Prostate gland (tissue), 2 donors: ENCODE measurements at regions not wholly inside any gene's neighbourhood (a gene's known extent, or its start where the extent isn't known, plus 50 kb on each side); places are given as distances from the start of the nearest gene placed in this dataset.
A peak's percentile ranks its signal among the peaks of the same experiment; 100 is the strongest.

Experiments
- DNase-seq: peaks from one replicate; pipeline ENCODE4 v3.0.0-alpha.2; 2019; ENCODE audit warnings: low spot score
- H3K27ac ChIP-seq, 2 donors: fragments of 200-600 bp; sonication (generic); 2 replicates each; pipeline ENCODE4 v1.5.1; 2017 to 2019
- H3K27me3 ChIP-seq: fragments of 200-600 bp; sonication (generic); replicated peaks from 2 replicates; pipeline ENCODE4 v1.5.1; 2019; ENCODE audit not compliant: insufficient read depth
- H3K36me3 ChIP-seq, 2 donors: fragments of 200-600 bp; sonication (generic); 1 replicate in 1 of 2; 2 replicates in 1 of 2; pipeline versions ENCODE4 v1.5.1 to v1.8.1; 2017 to 2019
- H3K4me1 ChIP-seq: fragments of 200-600 bp; sonication (generic); replicated peaks from 2 replicates; pipeline ENCODE4 v1.5.1; 2019
- H3K4me3 ChIP-seq, 2 donors: fragments of 200-600 bp; sonication (generic); 2 replicates each; pipeline ENCODE4 v1.5.1; 2017 to 2019
- H3K9me3 ChIP-seq: fragments of 200-600 bp; sonication (generic); 2 replicates; pipeline ENCODE4 v1.5.1; 2017
- CTCF ChIP-seq, 4 experiments: fragments of 200-600 bp in 2 of 4; fragments of 450-650 bp in 2 of 4; sonication (generic) in 2 of 4; IDR thresholded peaks; 1 replicate in 3 of 4; 2 replicates in 1 of 4; pipeline ENCODE4 v1.5.1; 2016 to 2019; ENCODE audit warnings: antibody characterized with exemption in 4 of 4, mild to moderate bottlenecking in 2 of 4, moderate library complexity in 2 of 4
- POLR2A ChIP-seq: fragments of 450-650 bp; IDR thresholded peaks from one replicate; pipeline ENCODE4 v1.6.1; 2016; ENCODE audit warnings: antibody characterized with exemption, mild to moderate bottlenecking
- POLR2AphosphoS5 ChIP-seq: sonication (generic); formaldehyde crosslinking; IDR thresholded peaks from one replicate; pipeline ENCODE4 v1.6.1; 2017; ENCODE audit warnings: antibody characterized with exemption
- WGBS: methylation state at CpG from one replicate; pipeline ENCODE4 v1.1.5; 2018; 5-methylcytosine and 5-hydroxymethylcytosine counted together
- intact Hi-C: fragments of 100-400 bp; cut with DNase I; formaldehyde crosslinking; loops from one replicate; pipeline ENCODE4 v1.14.2; 2022

DNA sequence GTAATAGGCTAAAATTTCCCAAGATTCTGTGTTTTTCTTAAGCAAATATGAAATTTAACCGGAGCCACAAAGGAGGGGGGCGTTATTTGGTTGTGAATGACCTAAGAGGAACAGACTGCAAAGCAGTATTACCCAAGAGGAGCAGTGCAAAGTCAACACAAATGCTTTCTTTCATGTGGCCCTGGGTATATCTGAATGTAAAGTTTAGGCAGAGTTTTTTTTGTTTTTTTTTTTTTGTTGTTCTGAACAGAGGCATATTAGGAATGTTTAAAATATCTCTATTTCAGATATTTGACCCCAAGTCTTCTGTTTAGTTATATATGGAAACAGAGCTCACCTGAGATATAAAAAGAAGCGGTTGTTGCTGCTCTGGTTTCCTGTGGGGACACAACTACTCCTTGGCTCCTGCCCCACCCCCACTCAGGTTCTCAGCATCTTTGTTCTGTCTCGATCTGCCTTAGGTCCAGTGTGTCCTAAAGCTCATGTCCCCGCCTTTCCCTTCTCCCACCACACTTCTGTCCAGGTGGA, 220.7 kb downstream of the RFC3 start:
- H3K4me1 ChIP-seq: no peaks in the 10 kb centered on the region
- intact Hi-C loops: no loop called here
- TF ChIP-seq CTCF (IDR thresholded peaks at IDR 0.05) (no peak), POLR2A (no peak), POLR2AphosphoS5 (no peak)
- H3K27ac ChIP-seq: no peak overlapping the region
- no peak overlapping the region for H3K4me3 ChIP-seq
- WGBS: 65% methylated on average over 5 of the region's 5 CpGs
- no peaks in the 10 kb centered on the region for H3K9me3 ChIP-seq
- H3K27me3 ChIP-seq: no peaks in the 10 kb centered on the region
- no peak for DNase-seq
- H3K36me3 ChIP-seq: no peaks in the 10 kb centered on the region

DNA sequence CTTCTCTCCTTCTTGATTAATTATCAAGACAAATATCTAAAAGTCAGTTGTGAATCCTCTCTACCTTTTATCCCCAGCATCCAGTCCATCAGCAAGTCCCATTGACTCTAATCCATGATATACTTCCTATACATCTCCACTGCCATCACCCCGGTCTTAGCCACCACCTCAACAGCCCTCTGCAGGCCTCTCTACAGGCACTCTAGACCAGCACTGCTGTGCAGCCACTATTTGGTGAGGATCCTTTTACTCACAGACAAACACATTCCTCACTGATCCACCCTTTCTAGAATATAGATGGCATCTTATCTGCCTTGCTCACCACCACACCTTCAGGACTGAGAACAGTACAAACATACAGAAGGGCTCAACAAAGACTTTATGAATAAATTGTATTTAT, 221.7 kb downstream of the RFC3 start:
- no peak overlapping the region for H3K4me3 ChIP-seq
- no peaks in the 10 kb centered on the region for H3K36me3 ChIP-seq
- H3K9me3 ChIP-seq: no peaks in the 10 kb centered on the region
- H3K27ac ChIP-seq: no peak overlapping the region
- H3K27me3 ChIP-seq: no peaks in the 10 kb centered on the region
- DNase-seq: no peak
- 86% methylated on average over 1 of the region's 1 CpG for WGBS
- intact Hi-C loops: no loop called here
- TF ChIP-seq POLR2A (no peak), CTCF (IDR thresholded peaks at IDR 0.05) (no peak), POLR2AphosphoS5 (no peak)
- H3K4me1 ChIP-seq: no peaks in the 10 kb centered on the region

DNA sequence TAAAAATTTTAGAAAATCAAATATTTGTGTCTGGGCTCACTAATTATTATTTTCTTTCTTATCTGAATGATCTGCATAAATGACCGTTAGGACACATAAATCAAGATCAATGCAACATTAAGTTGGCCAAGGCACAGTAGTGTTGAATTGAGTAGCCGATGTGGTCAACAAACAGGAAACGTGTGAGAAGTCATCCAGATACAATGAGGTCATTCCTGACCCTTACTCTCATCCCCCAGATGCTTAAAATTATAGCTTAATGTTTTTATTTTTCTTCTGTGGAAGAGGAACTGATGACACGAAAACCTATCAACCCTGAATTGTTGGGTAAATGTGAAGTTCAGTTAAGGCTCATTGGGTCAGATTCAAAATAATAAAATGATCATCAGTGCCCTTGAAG, 222.9 kb downstream of the RFC3 start:
- Histone ChIP-seq H3K9me3 (no peaks in the 10 kb centered on the region), H3K27me3 (no peaks in the 10 kb centered on the region), H3K36me3 (no peaks in the 10 kb centered on the region), H3K27ac (no peak overlapping the region), H3K4me3 (no peak overlapping the region), H3K4me1 (no peaks in the 10 kb centered on the region)
- intact Hi-C loops: no loop called here
- TF ChIP-seq POLR2AphosphoS5 (no peak), POLR2A (no peak), CTCF (IDR thresholded peaks at IDR 0.05) (no peak)
- WGBS: 71% methylated on average over 4 of the region's 4 CpGs
- no peak for DNase-seq

DNA sequence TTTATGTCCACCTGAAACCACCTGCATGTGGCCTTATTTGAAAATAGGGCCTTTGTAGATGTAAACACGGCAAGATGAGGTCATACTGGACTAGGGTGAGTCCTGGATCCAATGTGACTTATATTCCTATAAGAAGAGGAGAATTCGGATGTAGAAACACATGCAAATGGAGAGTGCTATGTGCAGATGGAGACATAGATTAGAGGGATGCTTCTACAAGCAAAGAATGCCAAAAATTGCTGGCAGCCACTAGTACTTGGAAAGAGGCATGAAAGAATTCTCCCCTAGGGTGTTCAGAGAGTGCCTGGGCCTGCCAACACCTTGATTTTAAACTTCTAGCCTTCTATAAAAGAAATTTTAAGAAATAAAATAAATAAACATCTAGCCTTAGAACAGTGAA, 226.1 kb downstream of the RFC3 start:
- Histone ChIP-seq H3K36me3 (no peaks in the 10 kb centered on the region), H3K27me3 (no peaks in the 10 kb centered on the region), H3K4me3 (no peak overlapping the region), H3K27ac (peak overlapping the region in 1 of 2 donors; percentile 58), H3K4me1 (no peaks in the 10 kb centered on the region), H3K9me3 (no peaks in the 10 kb centered on the region)
- intact Hi-C loops: no loop called here
- WGBS: 33% methylated on average over 2 of the region's 2 CpGs
- no peak for TF ChIP-seq POLR2AphosphoS5
- no peak for TF ChIP-seq POLR2A
- no peak for TF ChIP-seq CTCF (IDR thresholded peaks at IDR 0.05)
- DNase-seq: peak; percentile 65

GRCh38 chr13:34044660-34045080, 226.7 kb downstream of the RFC3 start:
- Histone ChIP-seq H3K4me1 (no peaks in the 10 kb centered on the region), H3K36me3 (no peaks in the 10 kb centered on the region), H3K4me3 (no peak overlapping the region), H3K9me3 (no peaks in the 10 kb centered on the region), H3K27me3 (no peaks in the 10 kb centered on the region), H3K27ac (peak overlapping the region; percentile 8 to 58)
- TF ChIP-seq POLR2AphosphoS5 (peak; percentile 20), CTCF (IDR thresholded peaks at IDR 0.05) (no peak), POLR2A (no peak)
- DNase-seq: peak; percentile 34
- intact Hi-C loops: no loop called here
